GM13977 (cell line): ENCODE measurements at regions not wholly inside any gene's neighbourhood (a gene's known extent, or its start where the extent isn't known, plus 50 kb on each side); places are given as distances from the start of the nearest gene placed in this dataset.

ENCODE experiments used
- DNase-seq: peaks from one replicate; pipeline ENCODE4 v3.0.0; 2012; ENCODE audit warnings: low spot score
- in situ Hi-C: fragments of 300-500 bp; cut with MboI; formaldehyde crosslinking; loops from one replicate; pipeline ENCODE4 v1.12.0; 2022; ENCODE audit warnings: low sequenced_read_pairs, low pct_unique_long_range_greater_than_20kb, mixed read lengths, inconsistent platforms; ENCODE audit not compliant: unreplicated experiment
- TF ChIP-seq, protein P1 (sequence below): IDR thresholded peaks from 2 replicates; pipeline ENCODE4 v1.5.1; 2012; ENCODE audit warnings: mild to moderate bottlenecking, control low read depth; ENCODE audit not compliant: insufficient read depth; ENCODE audit errors: extremely low read depth, missing control alignments

- TF ChIP-seq, protein P1, sequence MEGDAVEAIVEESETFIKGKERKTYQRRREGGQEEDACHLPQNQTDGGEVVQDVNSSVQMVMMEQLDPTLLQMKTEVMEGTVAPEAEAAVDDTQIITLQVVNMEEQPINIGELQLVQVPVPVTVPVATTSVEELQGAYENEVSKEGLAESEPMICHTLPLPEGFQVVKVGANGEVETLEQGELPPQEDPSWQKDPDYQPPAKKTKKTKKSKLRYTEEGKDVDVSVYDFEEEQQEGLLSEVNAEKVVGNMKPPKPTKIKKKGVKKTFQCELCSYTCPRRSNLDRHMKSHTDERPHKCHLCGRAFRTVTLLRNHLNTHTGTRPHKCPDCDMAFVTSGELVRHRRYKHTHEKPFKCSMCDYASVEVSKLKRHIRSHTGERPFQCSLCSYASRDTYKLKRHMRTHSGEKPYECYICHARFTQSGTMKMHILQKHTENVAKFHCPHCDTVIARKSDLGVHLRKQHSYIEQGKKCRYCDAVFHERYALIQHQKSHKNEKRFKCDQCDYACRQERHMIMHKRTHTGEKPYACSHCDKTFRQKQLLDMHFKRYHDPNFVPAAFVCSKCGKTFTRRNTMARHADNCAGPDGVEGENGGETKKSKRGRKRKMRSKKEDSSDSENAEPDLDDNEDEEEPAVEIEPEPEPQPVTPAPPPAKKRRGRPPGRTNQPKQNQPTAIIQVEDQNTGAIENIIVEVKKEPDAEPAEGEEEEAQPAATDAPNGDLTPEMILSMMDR = no peak
- in situ Hi-C loops = loop anchor here (25.0 kb wide), 1 partner anchor 485 kb away; the partner anchor contains the start of gene THBS1
- DNase-seq = no peak
Measured at GRCh38 chr15:39102431-39102830, 478.4 kb upstream of the THBS1 start.

- no peak for DNase-seq
- TF ChIP-seq, protein P1 = no peak
- in situ Hi-C loops = loop anchor here (25.0 kb wide), 1 partner anchor 480 kb away; the partner anchor contains the start of gene THBS1
Measured at GRCh38 chr15:39106950-39107349, 473.9 kb upstream of the THBS1 start.

- no peak for DNase-seq
- TF ChIP-seq, protein P1 = no peak
- in situ Hi-C loops = loop anchor here (25.0 kb wide), 1 partner anchor 479 kb away; the partner anchor contains the start of gene THBS1
Measured at GRCh38 chr15:39108021-39108420, 472.9 kb upstream of the THBS1 start.

GRCh38 chr15:39110336-39110735 lies 470.5 kb upstream of the THBS1 start:
- in situ Hi-C loops = loop anchor here (25.0 kb wide), 1 partner anchor 477 kb away; the partner anchor contains the start of gene THBS1
- no peak for DNase-seq
- TF ChIP-seq, protein P1 = no peak

- TF ChIP-seq, protein P1 = no peak
Measured at GRCh38 chr15:39110746-39111145, 470.1 kb upstream of the THBS1 start.

DNA sequence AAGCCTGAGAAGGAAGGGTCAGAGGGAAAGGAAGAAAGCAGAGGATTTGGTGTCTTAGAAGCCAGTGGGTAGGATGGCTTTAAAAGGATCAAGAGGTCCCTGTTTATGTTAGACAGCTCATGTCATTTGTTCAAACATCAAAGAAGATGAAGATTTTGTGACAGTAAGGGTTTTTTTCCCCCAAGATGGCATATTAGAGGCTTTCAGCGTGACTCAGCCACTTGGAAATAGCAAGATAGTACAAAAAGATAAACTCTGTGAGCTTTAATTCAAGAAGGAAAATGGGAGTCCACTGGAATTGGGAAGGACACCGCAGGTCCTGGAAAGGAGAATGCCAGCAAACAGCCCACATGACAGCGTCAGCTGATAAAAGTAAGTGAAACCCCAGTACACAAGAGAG lies 467.1 kb upstream of the THBS1 start:
- in situ Hi-C loops = loop anchor here (25.0 kb wide), 1 partner anchor 474 kb away; the partner anchor contains the start of gene THBS1
- no peak for DNase-seq
- TF ChIP-seq, protein P1 = no peak

More at GRCh38 chr15:39110746-39111145, 470.1 kb upstream of the THBS1 start:
- in situ Hi-C loops = loop anchor here (25.0 kb wide), 1 partner anchor 477 kb away; the partner anchor contains the start of gene THBS1
- no peak for DNase-seq
